DOHH2 (cell line): ENCODE measurements at regions not wholly inside any gene's neighbourhood (a gene's known extent, or its start where the extent isn't known, plus 50 kb on each side); places are given as distances from the start of the nearest gene placed in this dataset.

Source experiments
- H3F3A ChIP-seq: fragments of 200-600 bp; sonication (generic), shearing (Covaris generic); 2 replicates; pipeline ENCODE4 v1.6.0; 2016; ENCODE audit warnings: antibody characterized with exemption, mild to moderate bottlenecking; ENCODE audit not compliant: control insufficient read depth, insufficient read depth
- H3K27ac ChIP-seq: fragments of 200-600 bp; sonication (generic); 2 replicates; pipeline ENCODE4 v1.5.1; 2014; ENCODE audit warnings: low read depth, mild to moderate bottlenecking, low read length, moderate library complexity
- H3K27me3 ChIP-seq: fragments of 200-600 bp; sonication (generic); 2 replicates; pipeline ENCODE4 v1.6.1; 2014; ENCODE audit warnings: mild to moderate bottlenecking, low read length, mixed read lengths; ENCODE audit not compliant: control insufficient read depth
- H3K36me3 ChIP-seq: fragments of 200-600 bp; sonication (generic); 2 replicates; pipeline ENCODE4 v1.6.1; 2014; ENCODE audit warnings: mild to moderate bottlenecking, low read length, moderate library complexity, mixed read lengths; ENCODE audit not compliant: control insufficient read depth
- H3K4me1 ChIP-seq: fragments of 200-600 bp; sonication (generic); 2 replicates; pipeline ENCODE4 v1.6.1; 2014; ENCODE audit warnings: mild to moderate bottlenecking, low read length, mixed read lengths; ENCODE audit not compliant: control insufficient read depth
- H3K4me2 ChIP-seq: fragments of 200-600 bp; sonication (generic); 2 replicates; pipeline ENCODE4 v1.6.0; 2014; ENCODE audit warnings: mild to moderate bottlenecking, low read length, moderate library complexity
- H3K4me3 ChIP-seq: fragments of 200-600 bp; sonication (generic); 2 replicates; pipeline ENCODE4 v1.5.1; 2014; ENCODE audit warnings: mild to moderate bottlenecking, low read length, mixed read lengths
- H3K79me2 ChIP-seq: fragments of 200-600 bp; sonication (generic); 2 replicates; pipeline ENCODE4 v1.6.1; 2014; ENCODE audit warnings: mild to moderate bottlenecking, low read length, mixed read lengths; ENCODE audit not compliant: control insufficient read depth
- H3K9me2 ChIP-seq: fragments of 200-600 bp; sonication (generic); replicated peaks from 2 replicates; pipeline ENCODE4 v1.6.1; 2014; ENCODE audit warnings: mild to moderate bottlenecking, low read length, mixed read lengths; ENCODE audit not compliant: control insufficient read depth
- H3K9me3 ChIP-seq: fragments of 200-600 bp; sonication (generic); 2 replicates; pipeline ENCODE4 v1.6.1; 2014; ENCODE audit warnings: antibody characterized with exemption, low read length, mixed read lengths; ENCODE audit not compliant: control insufficient read depth, insufficient read depth
- H4K20me1 ChIP-seq: fragments of 200-600 bp; sonication (generic); 2 replicates; pipeline ENCODE4 v1.6.0; 2014; ENCODE audit warnings: low read depth, mild to moderate bottlenecking, antibody characterized with exemption, low read length, moderate library complexity; ENCODE audit not compliant: control insufficient read depth, insufficient read depth
- EZH2phosphoT487 ChIP-seq: fragments of 200-600 bp; sonication (generic); IDR thresholded peaks from 2 replicates; pipeline ENCODE4 v1.6.1; 2017; ENCODE audit warnings: borderline replicate concordance, mild to moderate bottlenecking, antibody characterized with exemption, low read length, moderate library complexity, mixed read lengths
- TF ChIP-seq, protein P1 (sequence below): fragments of 200-600 bp; sonication (generic); IDR thresholded peaks from one replicate; pipeline ENCODE4 v1.5.1; 2014; ENCODE audit warnings: antibody characterized with exemption, mild to moderate bottlenecking, low read depth, low read length; ENCODE audit not compliant: poor library complexity, severe bottlenecking

DNA sequence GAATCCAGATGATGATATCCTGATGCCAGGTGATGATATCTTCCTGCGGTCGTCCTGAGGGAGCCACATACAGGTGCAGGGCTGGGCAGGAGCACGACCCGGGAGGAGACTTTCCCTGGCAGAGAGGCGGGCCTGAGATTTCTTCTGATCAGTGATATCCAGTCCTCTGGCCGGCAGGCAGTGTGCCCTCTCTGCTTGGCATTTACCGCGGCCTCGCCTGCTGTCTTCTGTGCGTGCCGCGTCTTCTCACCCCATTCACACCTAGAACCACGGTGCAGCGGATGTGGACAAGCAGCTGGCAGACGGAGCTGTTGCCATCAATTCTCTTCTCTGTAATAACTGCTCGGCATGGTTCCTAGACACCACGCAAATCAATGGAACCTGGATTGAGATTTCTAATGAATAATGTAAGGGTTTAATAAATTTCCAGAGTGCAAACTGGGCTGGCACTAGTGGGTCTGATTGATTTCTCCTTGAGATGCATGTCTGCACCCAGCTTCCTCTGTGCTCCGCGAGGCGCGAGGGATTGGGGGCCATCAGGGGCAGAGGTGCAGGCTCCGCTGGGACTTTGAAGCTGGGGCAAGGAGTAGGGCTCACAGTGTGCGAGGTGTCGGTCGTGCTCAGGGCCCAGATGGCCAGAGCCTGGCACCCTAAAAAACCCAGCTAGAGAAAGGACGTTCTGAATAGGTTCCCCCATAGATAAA lies 208.9 kb upstream of the HDAC4 start:
- Histone ChIP-seq H4K20me1 (no peaks in the 10 kb centered on the region), H3K4me3 (no peak overlapping the region), H3K4me2 (no peak overlapping the region), H3K4me1 (no peaks in the 10 kb centered on the region), H3K36me3 (no peaks in the 10 kb centered on the region), H3K9me3 (no peaks in the 10 kb centered on the region), H3K27ac (no peak overlapping the region), H3F3A (no peaks in the 10 kb centered on the region), H3K9me2 (no peaks in the 10 kb centered on the region), H3K79me2 (no peaks in the 10 kb centered on the region), H3K27me3 (no peaks in the 10 kb centered on the region)
- TF ChIP-seq, protein P1, sequence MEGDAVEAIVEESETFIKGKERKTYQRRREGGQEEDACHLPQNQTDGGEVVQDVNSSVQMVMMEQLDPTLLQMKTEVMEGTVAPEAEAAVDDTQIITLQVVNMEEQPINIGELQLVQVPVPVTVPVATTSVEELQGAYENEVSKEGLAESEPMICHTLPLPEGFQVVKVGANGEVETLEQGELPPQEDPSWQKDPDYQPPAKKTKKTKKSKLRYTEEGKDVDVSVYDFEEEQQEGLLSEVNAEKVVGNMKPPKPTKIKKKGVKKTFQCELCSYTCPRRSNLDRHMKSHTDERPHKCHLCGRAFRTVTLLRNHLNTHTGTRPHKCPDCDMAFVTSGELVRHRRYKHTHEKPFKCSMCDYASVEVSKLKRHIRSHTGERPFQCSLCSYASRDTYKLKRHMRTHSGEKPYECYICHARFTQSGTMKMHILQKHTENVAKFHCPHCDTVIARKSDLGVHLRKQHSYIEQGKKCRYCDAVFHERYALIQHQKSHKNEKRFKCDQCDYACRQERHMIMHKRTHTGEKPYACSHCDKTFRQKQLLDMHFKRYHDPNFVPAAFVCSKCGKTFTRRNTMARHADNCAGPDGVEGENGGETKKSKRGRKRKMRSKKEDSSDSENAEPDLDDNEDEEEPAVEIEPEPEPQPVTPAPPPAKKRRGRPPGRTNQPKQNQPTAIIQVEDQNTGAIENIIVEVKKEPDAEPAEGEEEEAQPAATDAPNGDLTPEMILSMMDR, result no peak
- no peak for TF ChIP-seq EZH2phosphoT487

DNA sequence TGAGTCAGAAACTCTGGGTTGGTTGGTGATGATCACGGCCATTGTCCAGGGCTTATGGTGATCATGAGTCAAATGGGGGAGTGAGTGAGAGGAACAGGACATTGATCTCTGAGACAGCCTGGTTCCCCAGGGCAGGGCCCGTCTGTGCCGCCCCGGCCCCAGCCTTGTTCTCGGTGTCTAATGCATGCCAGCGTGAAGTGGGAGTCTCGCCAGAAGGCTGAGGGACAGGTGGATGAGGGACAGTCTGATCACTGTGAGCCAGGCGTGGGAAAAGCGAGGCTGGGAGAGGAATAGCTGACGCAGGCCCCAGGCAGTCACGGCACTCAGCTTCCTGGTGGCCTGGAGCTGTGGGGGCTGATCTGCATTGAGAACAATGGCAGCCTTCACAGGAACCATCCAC lies 208.3 kb upstream of the HDAC4 start:
- Histone ChIP-seq H3K4me1 (no peaks in the 10 kb centered on the region), H4K20me1 (no peaks in the 10 kb centered on the region)
- no peak for TF ChIP-seq EZH2phosphoT487
- TF ChIP-seq, protein P1, result no peak

GRCh38 chr2:239608723-239609122 lies 207.9 kb upstream of the HDAC4 start:
- Histone ChIP-seq H3K36me3 (no peaks in the 10 kb centered on the region), H3K27ac (no peak overlapping the region), H4K20me1 (no peaks in the 10 kb centered on the region), H3K4me1 (no peaks in the 10 kb centered on the region), H3K4me2 (no peak overlapping the region), H3K9me3 (no peaks in the 10 kb centered on the region), H3K79me2 (no peaks in the 10 kb centered on the region), H3K4me3 (no peak overlapping the region), H3K9me2 (no peaks in the 10 kb centered on the region), H3K27me3 (no peaks in the 10 kb centered on the region), H3F3A (no peaks in the 10 kb centered on the region)
- TF ChIP-seq, protein P1, result no peak
- no peak for TF ChIP-seq EZH2phosphoT487

More for the DNA sequence above, 208.3 kb upstream of the HDAC4 start:
- Histone ChIP-seq H3K79me2 (no peaks in the 10 kb centered on the region), H3K4me2 (no peak overlapping the region), H3K27ac (no peak overlapping the region), H3K27me3 (no peaks in the 10 kb centered on the region), H3K9me2 (no peaks in the 10 kb centered on the region), H3K4me3 (no peak overlapping the region), H3F3A (no peaks in the 10 kb centered on the region), H3K9me3 (no peaks in the 10 kb centered on the region), H3K36me3 (no peaks in the 10 kb centered on the region)
